OCI-LY1 (cell line): ENCODE measurements at regions not wholly inside any gene's neighbourhood (a gene's known extent, or its start where the extent isn't known, plus 50 kb on each side); places are given as distances from the start of the nearest gene placed in this dataset.

Experiments
- EZH2 ChIP-seq: fragments of 200-600 bp; sonication (generic), shearing (Covaris generic); IDR thresholded peaks from 2 replicates; pipeline ENCODE4 v1.8.0; 2017; ENCODE audit warnings: borderline replicate concordance, mixed run types, mild to moderate bottlenecking, antibody characterized with exemption, low read length, moderate library complexity, mixed read lengths
- TF ChIP-seq, protein P1 (sequence below): fragments of 200-600 bp; sonication (generic), shearing (Covaris generic); IDR thresholded peaks from 2 replicates; pipeline ENCODE4 v1.5.1; 2017; ENCODE audit warnings: mild to moderate bottlenecking, antibody characterized with exemption, low read length, moderate library complexity, mixed read lengths

DNA sequence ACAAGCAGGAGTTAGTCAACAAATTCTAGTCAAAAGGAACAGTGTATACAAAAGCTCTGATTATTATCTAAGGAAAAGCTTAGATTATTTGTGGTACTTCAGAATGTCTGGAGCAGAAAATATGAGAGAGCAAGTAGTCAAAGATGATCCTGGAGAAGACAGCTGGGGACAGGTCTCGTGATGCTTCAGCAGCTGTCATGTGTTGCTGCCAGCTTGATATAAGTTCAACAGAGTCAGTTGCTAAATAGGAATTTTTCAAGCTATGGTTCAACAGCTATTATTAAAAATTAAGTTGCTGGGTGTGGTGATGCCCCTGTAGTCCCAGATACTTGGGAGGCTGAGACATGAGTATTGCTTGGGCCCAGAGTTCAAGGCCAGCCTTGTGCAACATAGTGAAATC is 240.0 kb upstream of the RHOBTB1 start:
- TF ChIP-seq, protein P1, sequence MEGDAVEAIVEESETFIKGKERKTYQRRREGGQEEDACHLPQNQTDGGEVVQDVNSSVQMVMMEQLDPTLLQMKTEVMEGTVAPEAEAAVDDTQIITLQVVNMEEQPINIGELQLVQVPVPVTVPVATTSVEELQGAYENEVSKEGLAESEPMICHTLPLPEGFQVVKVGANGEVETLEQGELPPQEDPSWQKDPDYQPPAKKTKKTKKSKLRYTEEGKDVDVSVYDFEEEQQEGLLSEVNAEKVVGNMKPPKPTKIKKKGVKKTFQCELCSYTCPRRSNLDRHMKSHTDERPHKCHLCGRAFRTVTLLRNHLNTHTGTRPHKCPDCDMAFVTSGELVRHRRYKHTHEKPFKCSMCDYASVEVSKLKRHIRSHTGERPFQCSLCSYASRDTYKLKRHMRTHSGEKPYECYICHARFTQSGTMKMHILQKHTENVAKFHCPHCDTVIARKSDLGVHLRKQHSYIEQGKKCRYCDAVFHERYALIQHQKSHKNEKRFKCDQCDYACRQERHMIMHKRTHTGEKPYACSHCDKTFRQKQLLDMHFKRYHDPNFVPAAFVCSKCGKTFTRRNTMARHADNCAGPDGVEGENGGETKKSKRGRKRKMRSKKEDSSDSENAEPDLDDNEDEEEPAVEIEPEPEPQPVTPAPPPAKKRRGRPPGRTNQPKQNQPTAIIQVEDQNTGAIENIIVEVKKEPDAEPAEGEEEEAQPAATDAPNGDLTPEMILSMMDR = no peak
- TF ChIP-seq EZH2 = no peak
